Left ventricle myocardium inferior (tissue), 1 donor: ENCODE measurements at regions not wholly inside any gene's neighbourhood (a gene's known extent, or its start where the extent isn't known, plus 50 kb on each side); places are given as distances from the start of the nearest gene placed in this dataset.

Experiments used
- DNase-seq: peaks from one replicate; pipeline ENCODE4 v3.0.0-alpha.2; 2020
- H3K27ac ChIP-seq: fragments of 200-600 bp; replicated peaks from 2 replicates; pipeline ENCODE4 v1.8.0; 2021
- H3K27me3 ChIP-seq: fragments of 200-600 bp; 2 replicates; pipeline ENCODE4 v1.8.0; 2021; ENCODE audit warnings: low read depth
- H3K36me3 ChIP-seq: fragments of 200-600 bp; 2 replicates; pipeline ENCODE4 v1.8.0; 2021
- H3K4me1 ChIP-seq: fragments of 200-600 bp; 2 replicates; pipeline ENCODE4 v1.8.0; 2021
- H3K4me3 ChIP-seq: fragments of 200-600 bp; 2 replicates; pipeline ENCODE4 v1.8.0; 2021; ENCODE audit warnings: mild to moderate bottlenecking, moderate library complexity
- H3K9me3 ChIP-seq: fragments of 200-600 bp; replicated peaks from 2 replicates; pipeline ENCODE4 v1.8.0; 2021
- intact Hi-C: fragments of 100-400 bp; cut with micrococcal nuclease; formaldehyde crosslinking; loops from one replicate; pipeline ENCODE4 v1.11.0; 2022
- TF ChIP-seq, protein P1 (sequence below): fragments of 200-600 bp; IDR thresholded peaks from 2 replicates; pipeline ENCODE4 v1.8.0; 2021; ENCODE audit warnings: antibody characterized with exemption, mild to moderate bottlenecking, borderline replicate concordance
- donor health status: DM: no; HTN: yes; CAD: no; lungs with severe emphysema.

DNA sequence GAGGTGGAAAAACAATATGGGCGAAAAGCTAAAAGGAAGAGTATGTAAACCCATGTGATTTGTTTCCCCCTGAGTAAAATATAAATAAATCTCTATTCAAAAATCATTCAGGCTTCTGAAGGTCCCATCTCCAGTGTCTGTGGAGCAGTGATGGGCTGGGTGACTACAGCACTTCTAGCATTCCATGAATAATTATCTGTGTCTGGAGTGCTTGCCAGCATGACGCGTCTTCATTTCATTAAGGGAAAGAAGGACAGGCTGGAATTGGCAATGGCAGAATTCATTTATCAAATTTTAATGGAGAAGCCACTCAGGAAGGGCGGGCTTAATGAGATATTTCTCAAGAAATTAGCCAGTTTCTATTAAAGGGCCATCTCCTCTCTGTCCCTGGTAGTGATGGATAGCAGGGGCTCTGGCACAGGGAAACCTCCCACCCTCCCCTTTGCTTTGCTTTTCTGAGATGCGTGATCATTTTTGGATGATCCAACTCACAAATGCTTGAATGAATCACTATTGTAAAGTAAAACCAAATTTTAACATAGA, 916.3 kb upstream of the SEL1L start:
- DNase-seq = no peak
- intact Hi-C loops = no loop called here
- no peaks in the 10 kb centered on the region for H3K9me3 ChIP-seq
- H3K27me3 ChIP-seq = no peaks in the 10 kb centered on the region
- H3K36me3 ChIP-seq = no peaks in the 10 kb centered on the region
- H3K4me1 ChIP-seq = no peaks in the 10 kb centered on the region
- TF ChIP-seq, protein P1, sequence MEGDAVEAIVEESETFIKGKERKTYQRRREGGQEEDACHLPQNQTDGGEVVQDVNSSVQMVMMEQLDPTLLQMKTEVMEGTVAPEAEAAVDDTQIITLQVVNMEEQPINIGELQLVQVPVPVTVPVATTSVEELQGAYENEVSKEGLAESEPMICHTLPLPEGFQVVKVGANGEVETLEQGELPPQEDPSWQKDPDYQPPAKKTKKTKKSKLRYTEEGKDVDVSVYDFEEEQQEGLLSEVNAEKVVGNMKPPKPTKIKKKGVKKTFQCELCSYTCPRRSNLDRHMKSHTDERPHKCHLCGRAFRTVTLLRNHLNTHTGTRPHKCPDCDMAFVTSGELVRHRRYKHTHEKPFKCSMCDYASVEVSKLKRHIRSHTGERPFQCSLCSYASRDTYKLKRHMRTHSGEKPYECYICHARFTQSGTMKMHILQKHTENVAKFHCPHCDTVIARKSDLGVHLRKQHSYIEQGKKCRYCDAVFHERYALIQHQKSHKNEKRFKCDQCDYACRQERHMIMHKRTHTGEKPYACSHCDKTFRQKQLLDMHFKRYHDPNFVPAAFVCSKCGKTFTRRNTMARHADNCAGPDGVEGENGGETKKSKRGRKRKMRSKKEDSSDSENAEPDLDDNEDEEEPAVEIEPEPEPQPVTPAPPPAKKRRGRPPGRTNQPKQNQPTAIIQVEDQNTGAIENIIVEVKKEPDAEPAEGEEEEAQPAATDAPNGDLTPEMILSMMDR = no peak
- H3K4me3 ChIP-seq = no peak overlapping the region
- H3K27ac ChIP-seq = no peak overlapping the region

DNA sequence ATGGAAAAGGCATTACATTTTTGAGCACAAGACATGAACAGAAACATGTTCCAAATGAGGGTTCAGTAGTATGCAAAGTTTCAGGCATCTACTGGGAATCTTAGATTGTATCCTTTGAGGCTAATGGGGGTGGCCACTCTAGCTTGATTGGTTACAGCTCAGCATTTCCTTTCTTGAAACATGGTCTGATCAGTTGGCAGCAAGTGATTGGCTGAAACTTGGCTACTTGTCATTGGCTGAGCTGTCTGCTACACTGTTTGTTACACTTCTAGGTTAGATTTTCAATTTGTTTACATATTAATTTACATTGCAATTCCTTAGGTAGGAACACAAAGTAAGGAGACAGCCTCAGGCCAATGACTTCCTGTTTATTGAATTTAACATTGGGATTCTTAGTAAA, 918.0 kb upstream of the SEL1L start:
- Histone ChIP-seq H3K36me3 (no peaks in the 10 kb centered on the region), H3K4me1 (no peaks in the 10 kb centered on the region), H3K27ac (no peak overlapping the region), H3K9me3 (no peaks in the 10 kb centered on the region), H3K4me3 (no peak overlapping the region), H3K27me3 (no peaks in the 10 kb centered on the region)
- intact Hi-C loops = no loop called here
- DNase-seq = no peak
- TF ChIP-seq, protein P1 = no peak

DNA sequence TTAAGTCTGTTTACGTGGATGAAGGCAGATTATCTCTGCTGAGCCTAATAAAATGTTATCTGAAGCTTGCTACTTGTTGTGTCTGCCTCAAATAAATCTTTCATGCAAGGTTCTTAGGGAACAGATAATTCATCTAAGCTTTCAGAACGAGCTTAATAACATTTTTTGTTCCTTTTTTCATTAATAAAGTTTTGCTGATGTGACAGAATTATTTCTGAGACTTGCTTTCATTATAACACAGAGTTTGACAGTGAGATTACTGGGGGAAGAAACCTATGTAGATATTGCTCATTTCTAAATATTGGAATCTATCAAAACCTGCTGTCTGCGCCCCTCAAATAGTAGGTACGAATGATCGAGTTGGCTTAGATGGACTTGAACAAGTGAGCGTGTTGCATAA, 948.7 kb upstream of the SEL1L start:
- TF ChIP-seq, protein P1 = no peak
- H3K27me3 ChIP-seq = no peaks in the 10 kb centered on the region
- intact Hi-C loops = no loop called here
- no peak for DNase-seq
- no peaks in the 10 kb centered on the region for H3K4me1 ChIP-seq
- no peaks in the 10 kb centered on the region for H3K36me3 ChIP-seq
- H3K9me3 ChIP-seq = no peaks in the 10 kb centered on the region
- no peak overlapping the region for H3K27ac ChIP-seq
- no peak overlapping the region for H3K4me3 ChIP-seq

DNA sequence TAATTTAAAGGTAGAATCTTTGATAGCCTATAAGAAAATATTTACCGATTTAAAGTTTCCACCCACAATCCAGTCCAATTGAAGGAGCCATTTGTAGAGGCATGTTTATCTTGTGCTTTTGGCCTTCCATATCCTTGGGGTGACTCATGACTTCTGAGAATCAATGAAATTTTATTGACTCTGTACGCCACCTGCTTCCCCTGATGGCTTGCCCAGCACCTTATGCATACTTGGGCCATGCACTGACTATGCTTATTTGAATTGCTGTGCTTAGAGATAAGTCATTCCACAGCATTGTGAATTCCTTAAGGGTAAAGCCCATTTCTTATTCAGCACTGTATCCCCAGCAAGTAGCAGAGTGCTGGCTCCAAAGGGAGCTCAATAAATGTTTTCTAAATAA, 954.8 kb upstream of the SEL1L start:
- Histone ChIP-seq H3K4me3 (no peak overlapping the region), H3K4me1 (no peaks in the 10 kb centered on the region), H3K27ac (no peak overlapping the region), H3K27me3 (no peaks in the 10 kb centered on the region), H3K9me3 (no peaks in the 10 kb centered on the region), H3K36me3 (no peaks in the 10 kb centered on the region)
- TF ChIP-seq, protein P1 = no peak
- no peak for DNase-seq
- intact Hi-C loops = no loop called here

DNA sequence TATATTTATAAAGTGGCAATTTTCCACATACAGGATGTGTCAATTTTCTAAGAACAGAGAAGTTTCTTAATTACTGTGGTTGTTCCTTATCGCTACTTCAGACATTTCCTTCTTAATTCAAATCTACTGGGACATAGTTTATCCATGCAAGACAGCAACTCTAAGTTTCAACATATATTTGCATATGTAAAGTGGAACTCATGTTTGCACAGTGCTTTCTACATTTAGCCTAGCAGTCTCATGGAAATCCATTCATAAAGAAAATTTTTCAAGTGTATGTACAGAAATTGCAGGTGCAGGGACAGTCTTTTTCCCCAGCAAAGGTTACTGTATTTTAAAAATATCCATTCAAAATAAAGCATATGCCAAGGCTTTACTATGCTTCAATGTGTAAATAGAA, 956.7 kb upstream of the SEL1L start:
- no peaks in the 10 kb centered on the region for H3K4me1 ChIP-seq
- H3K27ac ChIP-seq = no peak overlapping the region
- no peak overlapping the region for H3K4me3 ChIP-seq
- DNase-seq = no peak
- intact Hi-C loops = no loop called here
- no peaks in the 10 kb centered on the region for H3K36me3 ChIP-seq
- no peaks in the 10 kb centered on the region for H3K27me3 ChIP-seq
- TF ChIP-seq, protein P1 = no peak
- no peaks in the 10 kb centered on the region for H3K9me3 ChIP-seq

DNA sequence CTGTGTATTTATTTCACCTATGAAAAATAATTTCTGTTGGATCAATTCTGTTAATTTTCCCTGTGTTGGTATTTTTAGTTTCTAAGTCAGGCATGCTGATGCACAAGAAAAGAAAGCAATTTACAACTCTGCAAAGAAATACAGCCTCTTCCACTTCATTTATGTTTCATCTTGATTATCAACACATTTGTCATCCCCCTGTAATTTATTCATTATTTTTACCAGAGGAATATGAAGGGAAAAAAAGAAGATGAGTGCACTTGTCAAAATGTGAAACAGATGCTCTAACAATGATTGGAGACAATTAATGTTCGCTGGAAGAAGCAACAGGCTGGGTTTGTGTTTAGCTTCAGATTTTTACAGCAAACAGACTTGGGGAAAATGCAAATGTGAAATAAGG, 958.5 kb upstream of the SEL1L start:
- Histone ChIP-seq H3K4me3 (no peak overlapping the region), H3K36me3 (no peaks in the 10 kb centered on the region), H3K27me3 (no peaks in the 10 kb centered on the region), H3K9me3 (no peaks in the 10 kb centered on the region), H3K27ac (no peak overlapping the region), H3K4me1 (no peaks in the 10 kb centered on the region)
- TF ChIP-seq, protein P1 = no peak
- DNase-seq = no peak
- intact Hi-C loops = no loop called here
